HG02678 (cell line): ENCODE measurements at regions not wholly inside any gene's neighbourhood (a gene's known extent, or its start where the extent isn't known, plus 50 kb on each side); places are given as distances from the start of the nearest gene placed in this dataset.
"Not testable (repeated sequence)": the region's sequence is repeated elsewhere in the genome, so short reads cannot be mapped to it uniquely, and the experiment has no call there.

Source experiments
- ATAC-seq: cut with Tn5 transposase; IDR thresholded peaks from one replicate; pipeline ENCODE4 v1.9.1; 2021; ENCODE audit warnings: mild to moderate bottlenecking, moderate library complexity; ENCODE audit not compliant: unreplicated experiment

GRCh38 chr13:97856304-97856675, 97.2 kb upstream of the IPO5 start:
- peak; percentile 39 for ATAC-seq

GRCh38 chr13:97858161-97858560, 95.3 kb upstream of the IPO5 start:
- ATAC-seq: no peak

DNA sequence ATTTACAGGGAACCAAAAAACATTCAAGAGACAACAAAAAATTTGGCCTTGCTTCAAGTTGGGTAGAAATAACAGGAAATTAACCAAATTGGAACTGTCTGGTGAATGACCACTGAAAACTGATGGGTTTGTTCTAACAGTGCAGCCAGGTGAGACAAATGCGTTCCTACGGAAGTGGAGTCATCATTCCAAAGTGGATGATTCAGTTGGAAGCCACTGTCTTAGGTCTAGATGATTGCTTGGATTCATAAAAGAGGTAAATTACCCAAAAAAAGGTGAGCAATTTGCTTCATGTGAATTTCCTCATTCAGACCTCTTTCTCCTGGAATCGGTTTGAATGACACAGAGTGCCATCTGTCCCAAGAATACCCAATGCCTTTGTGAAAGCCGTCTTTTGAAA, 87.1 kb upstream of the IPO5 start:
- ATAC-seq: no peak

DNA sequence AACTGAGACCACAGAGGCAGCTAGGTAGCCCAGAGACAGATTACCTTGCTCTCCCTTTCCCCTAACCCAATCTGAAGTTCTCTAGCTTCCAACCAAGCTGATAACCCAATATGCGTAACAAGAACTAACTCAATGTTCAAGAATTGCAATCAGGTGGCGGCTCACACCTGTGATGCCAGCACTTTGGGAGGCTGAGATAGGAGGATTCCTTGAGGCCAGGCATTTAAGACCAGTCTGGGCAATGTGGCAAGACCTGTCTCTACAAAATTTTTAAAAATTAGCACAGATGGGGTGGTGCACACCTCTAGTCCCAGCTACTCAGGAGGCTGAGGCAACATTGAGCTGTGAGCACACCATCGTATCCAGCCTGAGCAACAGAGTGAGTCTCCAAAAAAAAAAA, 86.7 kb upstream of the IPO5 start:
- ATAC-seq: no peak

DNA sequence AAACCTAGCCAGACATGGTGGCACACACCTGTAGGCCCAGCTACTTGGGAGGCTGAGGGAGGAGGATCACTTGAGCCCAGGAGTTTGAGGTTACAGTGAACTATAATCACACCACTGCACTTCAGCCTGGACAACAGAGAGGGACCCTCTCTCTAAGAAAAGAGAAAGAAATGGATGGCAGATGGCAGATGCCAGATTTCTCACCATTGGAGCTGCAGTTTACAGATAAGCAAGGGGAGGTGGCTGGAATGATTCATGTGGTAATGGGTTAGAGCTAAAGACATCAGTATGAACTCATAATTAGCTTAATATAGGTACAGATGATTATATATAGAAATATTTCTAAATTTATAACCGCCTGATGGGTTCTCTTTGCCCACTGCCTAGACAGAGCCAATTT, 80.1 kb upstream of the IPO5 start:
- no peak for ATAC-seq

GRCh38 chr13:97875218-97875617, 78.3 kb upstream of the IPO5 start:
- no peak for ATAC-seq

- ATAC-seq: no peak
Measured at GRCh38 chr13:97875911-97876310, 77.6 kb upstream of the IPO5 start.

DNA sequence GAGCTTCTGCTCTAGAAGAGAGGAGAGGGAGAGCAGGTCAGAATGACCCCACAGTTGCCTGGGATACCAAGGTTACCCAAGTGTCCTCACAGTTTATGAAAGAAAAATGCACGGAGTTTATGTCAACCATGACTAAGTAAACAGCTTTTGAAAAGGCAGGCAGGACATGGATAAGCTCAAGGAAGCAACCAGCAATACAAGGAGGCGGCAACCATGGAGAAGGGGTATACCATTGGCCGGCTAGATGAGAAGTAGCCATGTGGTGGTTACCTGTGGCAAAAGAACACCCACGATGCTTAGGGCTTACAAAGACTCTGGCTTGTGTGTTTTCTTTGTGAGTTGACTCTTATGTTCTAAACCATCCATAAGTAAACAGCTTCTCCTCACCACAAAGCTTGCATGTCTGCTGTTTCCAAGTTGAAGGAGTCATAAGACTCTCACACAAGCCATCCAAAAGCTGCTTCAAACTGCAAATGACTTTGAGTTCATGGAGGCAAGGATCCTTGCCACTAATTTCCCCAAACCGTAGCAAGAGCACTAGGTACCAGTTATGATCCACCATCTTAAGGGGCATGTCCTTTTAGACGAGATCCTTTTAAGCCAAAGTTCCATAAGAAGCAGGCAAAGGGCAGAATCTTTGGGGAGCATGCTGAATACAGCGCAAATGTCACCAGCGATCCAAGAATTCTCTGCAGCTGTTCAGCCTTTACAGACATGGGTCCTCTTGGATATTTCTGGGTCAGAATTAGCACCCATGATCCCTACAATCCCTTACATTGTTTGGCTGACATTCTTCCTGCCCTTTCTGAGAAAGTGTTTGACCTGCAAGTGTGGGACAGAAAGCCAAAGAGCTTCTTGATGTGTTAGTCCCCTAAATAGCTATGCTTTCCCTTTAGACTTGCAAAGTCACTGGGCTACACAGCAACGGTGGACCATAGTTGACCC, 74.8 kb upstream of the IPO5 start:
- no peak for ATAC-seq

DNA sequence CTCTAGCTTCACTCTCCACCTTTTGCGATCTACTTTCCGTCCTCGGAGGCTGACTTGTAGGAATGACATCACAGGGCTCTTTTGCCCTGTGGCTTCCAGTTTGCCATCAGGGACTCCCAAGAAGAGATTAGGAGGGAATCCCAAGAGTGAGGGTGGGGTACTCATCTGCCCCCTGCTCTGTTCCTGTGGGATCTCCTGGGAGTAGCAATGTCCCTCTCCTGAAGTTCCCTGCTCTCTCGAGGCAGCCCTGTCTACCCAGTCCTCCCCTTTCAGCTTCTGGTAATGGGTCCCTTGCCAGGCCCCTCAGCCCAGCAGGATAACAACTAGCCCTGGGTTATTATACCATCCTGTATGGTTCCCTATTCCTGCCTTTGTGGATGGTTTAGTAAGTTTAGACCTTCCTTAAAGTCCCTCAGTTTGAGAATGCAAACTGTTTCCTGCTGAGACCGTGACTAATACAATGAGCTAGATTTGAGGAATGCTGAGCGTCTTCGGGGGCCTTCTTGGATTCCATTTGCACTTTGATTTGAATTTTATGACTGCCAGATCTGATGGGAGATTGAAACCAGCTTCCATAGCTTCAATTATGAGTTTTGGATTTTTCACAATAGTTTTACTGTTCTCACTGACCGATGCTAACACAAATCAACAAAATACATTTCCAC, 73.7 kb upstream of the IPO5 start:
- no peak for ATAC-seq

- ATAC-seq: no peak
Measured at GRCh38 chr13:97880311-97880675, 73.2 kb upstream of the IPO5 start.

- ATAC-seq: no peak
Measured at GRCh38 chr13:97881556-97881955, 71.9 kb upstream of the IPO5 start.

GRCh38 chr13:97883396-97883795, 70.1 kb upstream of the IPO5 start:
- ATAC-seq: no peak

GRCh38 chr13:97884707-97885468, 68.6 kb upstream of the IPO5 start:
- ATAC-seq: no peak

GRCh38 chr13:97885641-97886040, 67.8 kb upstream of the IPO5 start:
- no peak for ATAC-seq

DNA sequence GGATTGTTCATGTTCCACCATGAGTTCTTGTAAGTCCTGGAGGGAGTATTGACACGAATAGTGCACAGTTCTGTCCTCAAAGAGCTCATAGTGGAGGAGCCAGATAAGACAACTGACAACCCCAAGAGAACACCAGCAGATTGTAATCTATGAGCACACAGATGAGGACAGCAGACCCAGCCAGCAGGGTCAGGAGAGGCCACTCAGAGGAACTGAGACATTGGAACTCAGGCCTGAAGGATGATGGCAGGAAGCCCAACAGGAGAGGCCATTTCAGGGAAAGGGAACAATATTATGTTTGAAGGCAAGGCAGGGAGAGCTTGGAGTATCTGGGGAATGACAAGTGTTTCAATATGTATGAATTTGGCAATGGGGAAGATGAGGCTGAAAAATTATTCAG, 63.7 kb upstream of the IPO5 start:
- no peak for ATAC-seq

DNA sequence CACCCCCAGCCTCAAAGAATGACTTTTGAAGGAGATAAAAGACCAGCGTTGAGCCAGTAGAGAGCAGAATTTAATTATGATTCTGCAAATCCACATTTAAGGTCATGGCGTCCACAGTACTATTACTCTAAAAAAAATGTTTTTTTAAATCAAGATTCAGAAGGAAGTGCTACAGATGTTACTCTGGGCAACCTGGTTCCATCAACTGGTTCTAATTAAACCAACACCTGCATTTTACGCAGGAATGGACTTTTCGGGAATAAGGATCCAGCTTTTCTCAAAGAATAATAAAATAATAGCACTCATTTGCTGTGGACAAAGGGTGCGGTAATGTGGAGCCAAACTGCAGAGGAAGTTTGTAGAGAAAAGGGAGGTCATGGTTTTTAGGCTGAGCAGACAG, 62.9 kb upstream of the IPO5 start:
- no peak for ATAC-seq

DNA sequence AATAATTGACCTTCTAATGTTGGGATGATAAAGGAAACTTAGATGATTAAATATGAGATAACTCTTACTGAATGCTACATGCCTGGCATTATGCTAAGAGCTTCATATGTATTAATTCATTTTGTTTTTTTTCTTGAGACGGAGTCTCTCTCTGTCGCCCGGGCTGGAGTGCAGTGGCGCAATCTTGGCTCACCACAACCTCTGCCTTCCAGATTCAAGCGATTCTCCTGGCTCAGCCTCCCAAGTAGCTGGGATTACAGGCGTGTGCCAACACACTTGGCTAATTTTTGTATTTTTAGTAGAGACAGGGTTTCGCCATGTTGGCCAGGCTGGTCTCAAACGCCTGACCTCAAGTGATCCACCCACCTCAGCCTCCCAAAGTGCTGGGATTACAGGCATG, 61.5 kb upstream of the IPO5 start:
- not testable (repeated sequence) for ATAC-seq

DNA sequence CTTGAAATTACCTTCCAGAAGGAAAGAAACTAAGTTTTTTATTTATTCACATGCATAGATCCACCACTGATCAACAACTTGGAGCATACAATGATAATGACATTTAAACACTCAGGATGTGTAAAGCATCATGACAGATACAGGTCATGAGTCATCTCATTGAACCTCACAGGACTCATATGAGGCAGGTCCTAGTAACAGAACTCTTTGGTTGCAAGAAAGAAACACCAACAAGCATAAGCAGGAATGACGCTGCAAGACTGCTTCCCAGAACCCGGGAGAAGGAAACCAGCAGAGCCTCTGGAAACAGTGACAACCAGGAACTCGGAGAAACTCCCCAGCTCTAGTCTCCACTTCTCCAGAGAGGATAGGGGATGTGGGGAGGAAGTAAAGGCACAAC, 60.8 kb upstream of the IPO5 start:
- no peak for ATAC-seq

DNA sequence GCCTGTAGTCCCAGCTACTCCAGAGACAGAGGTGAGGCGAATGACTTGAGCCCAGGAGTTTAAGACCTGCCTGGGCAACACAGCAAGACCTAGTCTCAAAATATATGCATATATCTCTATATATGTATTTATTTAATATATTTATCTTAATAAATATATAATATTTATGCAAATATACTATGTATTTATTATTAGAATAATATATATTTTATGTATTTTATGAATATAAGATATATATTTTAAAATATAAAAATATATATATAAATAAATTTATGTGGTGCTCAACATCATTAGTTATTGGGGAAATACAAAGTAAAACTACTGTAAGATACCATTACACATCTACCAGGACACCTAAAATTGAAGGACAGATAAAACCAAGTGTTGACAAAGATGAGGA, 58.1 kb upstream of the IPO5 start:
- no peak for ATAC-seq

DNA sequence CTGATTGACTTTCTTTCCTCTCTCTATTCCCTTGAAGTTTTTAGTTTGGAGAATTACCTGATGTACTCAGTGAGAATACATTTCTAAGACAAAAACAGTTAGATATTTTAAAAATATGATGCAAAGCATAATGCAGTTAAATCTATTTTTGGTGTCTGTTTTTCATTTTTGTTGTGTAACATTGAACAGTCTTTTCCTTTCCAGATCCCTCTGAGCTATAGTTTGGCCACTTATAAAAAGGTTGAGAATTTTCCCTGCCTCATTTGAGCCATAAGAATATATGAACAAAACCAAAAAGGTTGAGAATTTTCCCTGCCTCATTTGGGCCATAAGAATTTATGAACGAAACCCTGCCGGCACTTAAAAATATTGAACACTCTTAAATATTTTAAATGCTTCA, 57.0 kb upstream of the IPO5 start:
- ATAC-seq: no peak

DNA sequence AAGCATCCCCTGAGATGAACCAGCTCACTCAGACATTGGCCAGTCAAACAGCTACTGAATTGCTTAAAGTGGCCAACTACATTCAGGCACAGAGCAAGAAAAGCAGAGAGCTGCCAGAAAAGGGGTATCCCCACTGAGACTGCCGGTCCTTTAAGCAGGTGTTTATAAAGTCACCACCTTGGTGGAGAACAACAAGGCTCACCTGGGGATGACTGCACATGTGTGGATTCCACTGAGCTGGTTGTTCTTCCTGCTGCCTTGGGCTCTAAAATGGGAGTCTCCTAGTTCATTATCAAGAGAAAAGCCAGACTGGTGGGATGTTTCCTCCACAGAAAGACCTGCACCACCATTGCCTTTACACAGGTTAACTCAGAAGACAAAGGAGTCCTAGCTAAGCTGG, 51.8 kb upstream of the IPO5 start:
- no peak for ATAC-seq
